ENCODE measurements at regions not wholly inside any gene's neighbourhood (a gene's known extent, or its start where the extent isn't known, plus 50 kb on each side); places are given as distances from the start of the nearest gene placed in this dataset.

DNA sequence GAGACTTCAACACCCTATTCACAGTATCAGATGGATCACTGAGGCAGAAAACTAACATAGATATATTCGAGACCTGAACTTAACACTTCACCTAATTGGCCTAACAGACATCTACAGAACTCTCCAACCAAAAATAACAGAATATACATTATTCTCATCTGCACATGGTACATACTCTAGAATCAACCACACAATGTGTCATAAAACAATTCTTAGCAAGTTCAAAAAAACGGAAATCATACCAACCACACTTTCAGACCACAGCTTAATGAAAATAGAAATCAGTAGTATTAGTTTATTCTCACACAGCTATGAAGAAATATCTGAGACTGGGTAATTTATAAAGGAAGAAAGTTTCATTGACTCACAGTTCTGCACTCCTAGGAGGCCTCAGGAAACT lies 387.9 kb downstream of the DEPDC1B start:
- TF ChIP-seq POLR2AphosphoS5 (IDR thresholded peaks at IDR 0.05; ENCODE audit: low read depth, low read length) (no peak), TAF1 (IDR thresholded peaks at IDR 0.05; ENCODE audit: low read depth, low read length) (no peak), POLR2A (IDR thresholded peaks at IDR 0.05; ENCODE audit: low read depth, low read length) (no peak), POU2F2 (IDR thresholded peaks at IDR 0.05; ENCODE audit: low read depth, low read length) (no peak)

Measured in GM12891 (cell line).